HG03045 (cell line): ENCODE measurements at regions not wholly inside any gene's neighbourhood (a gene's known extent, or its start where the extent isn't known, plus 50 kb on each side); places are given as distances from the start of the nearest gene placed in this dataset.
A peak's percentile ranks its signal among the peaks of the same experiment; 100 is the strongest.

ENCODE experiments used
- ATAC-seq: cut with Tn5 transposase; IDR thresholded peaks from one replicate; pipeline ENCODE4 v1.9.1; 2021; ENCODE audit warnings: mild to moderate bottlenecking, moderate library complexity; ENCODE audit not compliant: unreplicated experiment

DNA sequence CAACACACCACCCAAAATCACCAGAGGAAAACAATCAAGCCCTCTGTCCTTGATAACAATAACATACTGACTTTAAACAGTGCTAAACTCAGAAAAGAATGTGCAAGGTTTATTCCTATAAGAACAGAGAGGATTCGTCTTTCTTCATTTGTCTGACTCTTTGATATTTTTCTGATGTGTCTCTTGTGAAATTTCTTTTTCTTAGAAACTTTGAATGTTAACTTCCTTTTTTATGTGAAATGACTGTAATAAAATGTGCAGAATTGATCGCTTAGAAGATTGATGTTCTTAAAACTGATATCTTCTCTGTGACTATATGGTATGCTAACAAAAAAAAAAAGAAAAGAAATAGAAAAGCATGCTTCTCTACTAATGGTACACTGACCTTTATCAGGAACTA, 947.4 kb upstream of the CITED2 start:
- no peak for ATAC-seq

GRCh38 chr6:140320081-140321080, 945.9 kb upstream of the CITED2 start:
- no peak for ATAC-seq

DNA sequence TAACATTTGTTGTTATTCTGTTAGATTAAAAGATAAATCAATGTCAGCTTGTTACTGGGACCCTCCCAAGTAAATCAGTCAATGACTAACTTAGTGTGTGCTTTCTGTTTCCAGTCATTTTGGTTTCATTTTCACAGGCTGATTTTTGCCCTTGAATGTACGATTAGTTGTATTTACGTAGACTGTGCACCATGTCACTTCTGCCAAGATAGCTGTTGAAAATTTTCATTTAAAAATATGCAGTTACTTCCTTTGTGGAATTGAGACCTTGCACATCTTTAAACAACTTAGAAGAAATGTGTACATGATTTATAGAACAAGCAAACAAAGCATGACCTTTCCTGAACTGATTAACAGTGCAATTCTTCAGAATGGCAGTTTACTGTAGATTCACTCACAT, 944.8 kb upstream of the CITED2 start:
- ATAC-seq: peak; percentile 80

DNA sequence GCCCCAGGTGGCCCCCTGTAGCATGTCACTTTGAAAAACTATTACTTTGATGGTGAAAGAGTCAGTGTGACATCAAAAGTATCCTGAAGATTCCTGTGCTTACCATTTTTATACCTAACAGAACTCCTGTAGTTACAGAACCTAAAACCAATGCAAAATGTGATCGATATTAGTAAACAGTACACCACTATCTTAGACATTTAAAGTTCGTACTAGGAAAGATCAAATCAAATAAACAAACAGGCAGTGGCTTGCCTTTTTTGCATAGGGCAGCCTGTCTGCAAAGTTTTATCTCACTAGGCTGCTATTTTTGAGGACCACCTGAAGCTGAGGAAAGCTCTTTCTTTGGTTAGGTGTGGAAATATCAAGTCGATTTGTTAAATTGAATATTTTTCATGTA, 944.0 kb upstream of the CITED2 start:
- ATAC-seq: no peak

DNA sequence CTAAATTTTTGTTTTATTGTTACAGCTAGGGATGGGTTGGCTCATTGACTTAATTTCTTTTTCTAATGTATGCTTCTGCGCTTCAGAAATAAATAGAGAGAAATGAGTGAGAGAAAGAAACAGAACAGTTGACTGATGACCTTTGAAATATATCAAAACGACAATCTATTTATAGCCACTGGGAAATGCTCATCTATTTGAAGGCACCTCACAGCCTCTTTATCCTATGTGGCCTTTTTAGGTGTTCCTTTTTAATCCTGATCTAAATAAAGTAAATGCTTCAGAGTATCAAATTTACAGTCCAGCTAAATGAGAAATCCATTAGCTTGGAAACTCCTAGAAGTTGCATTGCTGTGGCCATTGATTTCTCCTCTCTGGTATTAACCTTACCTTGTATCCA, 943.5 kb upstream of the CITED2 start:
- no peak for ATAC-seq

DNA sequence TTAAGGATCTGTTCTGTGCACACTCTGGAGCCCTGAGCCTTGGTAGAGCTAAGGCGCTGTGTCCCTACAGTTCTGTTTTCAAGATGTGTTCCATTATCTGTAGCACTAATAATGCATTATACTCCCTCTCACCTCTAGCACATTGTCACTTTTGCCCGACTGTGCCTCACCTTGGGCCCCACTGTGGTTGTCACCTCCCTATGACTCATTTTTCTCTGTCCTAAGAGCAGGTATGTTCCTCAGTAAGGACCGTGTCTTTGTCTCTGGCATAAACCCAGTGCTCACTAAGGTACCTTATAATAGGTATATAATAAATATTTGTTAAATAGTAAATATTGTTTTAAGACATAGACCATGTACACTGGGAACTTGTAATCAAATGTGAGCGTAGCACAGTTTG, 942.5 kb upstream of the CITED2 start:
- ATAC-seq: no peak

GRCh38 chr6:140314682-140315081, 940.2 kb upstream of the CITED2 start:
- ATAC-seq: no peak

GRCh38 chr6:140311146-140311545, 936.7 kb upstream of the CITED2 start:
- ATAC-seq: no peak

GRCh38 chr6:140303218-140303949, 928.9 kb upstream of the CITED2 start:
- no peak for ATAC-seq

GRCh38 chr6:140300331-140300730, 925.9 kb upstream of the CITED2 start:
- ATAC-seq: no peak

GRCh38 chr6:140289186-140289585, 914.7 kb upstream of the CITED2 start:
- no peak for ATAC-seq

DNA sequence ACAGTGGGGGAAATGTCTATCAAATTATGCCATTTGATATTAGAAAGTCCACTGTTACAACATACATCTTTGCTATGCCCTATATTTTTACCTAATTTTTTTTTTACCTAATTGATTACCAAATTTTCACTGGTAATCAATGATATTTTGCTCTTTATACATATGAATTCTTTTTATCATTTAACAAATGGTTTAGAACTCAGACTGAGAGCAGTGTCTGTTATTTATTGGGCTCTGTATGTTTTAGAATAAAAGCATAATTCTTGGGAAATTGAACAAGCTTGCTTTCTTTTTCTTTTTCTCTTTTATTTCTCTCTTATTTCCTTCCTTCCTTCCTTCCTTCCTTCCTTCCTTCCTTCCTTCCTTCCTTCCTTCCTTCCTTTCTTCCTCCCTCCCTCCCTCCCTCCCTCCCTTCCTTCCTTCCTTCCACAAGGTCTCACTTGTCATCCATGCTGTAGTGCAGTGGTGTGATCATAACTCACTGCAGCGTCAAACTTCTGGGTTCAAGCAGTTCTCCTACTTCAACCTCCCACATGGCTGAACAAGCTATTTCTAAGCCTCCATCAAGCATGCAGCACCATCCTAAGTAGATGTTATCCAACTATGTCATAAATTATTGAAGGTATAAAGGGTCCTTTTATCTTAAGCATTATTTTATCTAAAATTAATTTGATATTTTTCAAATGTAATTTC, 911.7 kb upstream of the CITED2 start:
- ATAC-seq: no peak

GRCh38 chr6:140285471-140285870, 911.0 kb upstream of the CITED2 start:
- ATAC-seq: no peak

DNA sequence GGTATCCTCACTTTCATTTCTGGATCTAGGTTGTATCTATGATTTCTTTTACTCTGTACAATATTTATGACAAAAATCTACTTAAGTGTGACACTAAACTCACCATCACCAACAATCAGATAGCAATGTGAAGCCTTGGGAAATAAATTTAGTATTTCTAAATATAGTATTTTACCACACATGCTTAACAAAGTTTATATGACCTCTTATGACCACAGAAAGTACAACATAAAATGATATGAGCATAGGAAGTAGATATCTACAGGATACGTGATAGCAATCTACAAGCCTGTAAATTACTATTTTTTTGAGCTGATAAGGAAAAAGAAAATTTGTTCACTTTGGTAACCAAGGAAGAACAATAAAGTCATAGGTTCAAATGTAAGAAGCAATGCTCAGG, 910.4 kb upstream of the CITED2 start:
- no peak for ATAC-seq

- ATAC-seq: no peak
Observed at GRCh38 chr6:140283197-140283596, 908.7 kb upstream of the CITED2 start.

DNA sequence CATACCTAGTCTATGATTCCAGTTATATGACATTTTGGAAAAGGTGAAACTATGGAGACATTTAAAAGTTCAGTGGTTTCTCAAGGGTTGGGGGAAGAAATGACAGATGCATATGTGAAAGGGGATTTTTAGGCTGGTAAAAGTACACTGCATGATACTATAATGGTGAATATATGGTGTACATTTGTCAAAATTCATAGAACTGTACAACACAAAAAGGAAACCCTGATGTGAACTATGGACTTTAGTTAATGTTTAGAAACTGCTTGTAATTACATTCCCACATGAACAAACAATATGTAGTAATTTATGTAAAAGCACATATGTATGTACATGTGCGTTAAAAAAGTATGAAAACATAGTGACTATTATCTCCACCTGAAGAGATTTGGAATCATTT, 907.3 kb upstream of the CITED2 start:
- no peak for ATAC-seq

DNA sequence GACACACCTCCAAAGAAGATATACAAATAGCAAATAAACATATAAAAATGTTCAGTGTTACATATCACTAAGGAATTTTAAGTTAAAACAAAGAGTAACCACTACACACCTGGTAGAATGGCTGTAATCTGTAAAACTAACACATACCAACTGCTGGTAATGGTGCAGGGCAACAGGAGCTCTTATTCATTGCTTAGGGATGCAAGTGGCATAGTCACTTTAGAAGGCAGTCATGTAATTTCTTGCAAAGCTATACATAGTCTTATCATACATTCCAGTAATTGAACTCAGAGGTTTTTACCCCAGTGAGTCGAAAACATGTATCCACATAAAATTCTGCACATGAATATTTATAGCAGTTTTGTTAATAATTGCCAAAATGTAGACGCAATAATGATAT, 906.8 kb upstream of the CITED2 start:
- ATAC-seq: no peak

- no peak for ATAC-seq
Observed at GRCh38 chr6:140276719-140277118, 902.3 kb upstream of the CITED2 start.

DNA sequence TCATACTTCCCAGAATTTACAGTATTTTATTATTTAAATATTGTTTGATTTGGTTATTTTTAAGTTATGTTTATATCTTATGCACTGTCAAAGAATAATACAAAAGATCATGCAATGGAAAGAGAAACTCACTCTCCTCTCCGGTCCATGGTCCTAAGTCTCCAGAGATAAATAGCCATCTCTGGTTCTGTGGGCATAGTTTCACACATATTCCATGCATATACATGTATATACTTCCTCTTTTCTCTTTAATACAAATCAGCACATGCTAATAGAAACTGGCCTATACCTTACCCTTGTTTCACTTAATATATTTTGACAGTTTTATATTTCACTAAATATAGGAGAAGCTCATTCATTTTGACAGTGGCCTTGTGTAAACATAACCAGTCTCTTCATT, 901.7 kb upstream of the CITED2 start:
- no peak for ATAC-seq

DNA sequence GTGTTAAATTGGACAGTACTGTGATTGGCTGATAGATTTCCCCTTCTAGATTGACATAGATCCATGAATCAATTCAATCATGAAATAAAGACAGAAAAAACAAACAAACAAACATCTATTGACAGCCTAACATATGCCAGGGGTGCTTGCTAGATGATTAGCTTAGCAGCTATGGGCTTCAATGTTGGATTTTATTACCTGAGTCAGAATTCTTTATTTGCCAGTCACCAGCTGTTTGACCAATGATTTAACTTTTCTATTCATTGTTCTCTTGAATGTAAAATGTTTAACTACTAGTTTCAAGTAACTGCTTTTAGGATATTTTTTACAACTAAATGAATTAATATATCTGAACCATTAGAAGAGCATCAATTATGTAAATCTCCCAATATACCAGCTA, 901.3 kb upstream of the CITED2 start:
- ATAC-seq: no peak

- ATAC-seq: no peak
Observed at GRCh38 chr6:140274548-140274947, 900.1 kb upstream of the CITED2 start.
